ENCODE measurements at regions not wholly inside any gene's neighbourhood (a gene's known extent, or its start where the extent isn't known, plus 50 kb on each side); places are given as distances from the start of the nearest gene placed in this dataset.

DNA sequence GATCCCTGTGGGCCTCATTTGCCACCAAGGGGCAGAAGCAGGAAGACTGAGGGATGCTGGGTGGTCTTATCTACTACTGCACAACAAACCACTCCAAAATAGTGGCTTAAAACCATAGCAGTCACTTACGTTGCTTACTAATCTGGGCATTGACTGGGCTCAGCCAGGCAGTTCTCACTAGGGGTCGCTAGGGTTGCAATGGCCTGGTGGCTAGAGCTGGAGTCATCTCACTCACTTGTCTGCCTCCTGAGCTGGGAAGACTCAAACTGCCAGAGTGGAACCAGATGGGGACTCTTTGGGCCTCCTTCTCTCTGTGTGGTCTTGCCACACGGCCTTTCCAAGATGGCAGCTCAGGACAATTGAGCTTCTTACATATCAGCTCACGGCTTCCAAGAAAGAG is 216.3 kb upstream of the BCOR start:
- no peak for DNase-seq (ENCODE audit: low read depth in 2 of 2)

GRCh38 chrX:40313269-40313668 is 215.5 kb upstream of the BCOR start:
- no peak for DNase-seq (ENCODE audit: low read depth in 2 of 2)

GRCh38 chrX:40310447-40310846 is 212.7 kb upstream of the BCOR start:
- DNase-seq (ENCODE audit: low read depth in 2 of 2): no peak

DNA sequence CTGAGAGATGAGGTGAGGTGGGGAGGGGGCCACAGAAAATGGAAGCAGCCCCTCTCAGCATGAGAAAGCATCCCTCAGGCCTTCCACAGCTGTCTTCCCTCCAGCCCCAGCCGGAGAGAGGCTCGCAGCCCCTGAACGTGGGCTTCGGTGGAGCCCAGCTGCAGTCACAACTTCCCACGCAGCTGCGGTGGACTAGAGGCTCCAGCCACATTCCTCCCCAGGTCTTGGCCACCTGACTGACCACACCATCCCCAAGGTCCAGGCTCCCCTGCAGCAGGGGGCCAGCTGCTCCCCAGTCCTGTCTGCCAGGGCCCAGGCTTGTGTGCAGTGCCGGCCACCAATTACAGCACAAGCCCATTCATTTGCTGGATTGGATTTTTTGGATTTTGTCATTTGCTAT is 212.3 kb upstream of the BCOR start:
- no peak for DNase-seq (ENCODE audit: low read depth in 2 of 2)

DNA sequence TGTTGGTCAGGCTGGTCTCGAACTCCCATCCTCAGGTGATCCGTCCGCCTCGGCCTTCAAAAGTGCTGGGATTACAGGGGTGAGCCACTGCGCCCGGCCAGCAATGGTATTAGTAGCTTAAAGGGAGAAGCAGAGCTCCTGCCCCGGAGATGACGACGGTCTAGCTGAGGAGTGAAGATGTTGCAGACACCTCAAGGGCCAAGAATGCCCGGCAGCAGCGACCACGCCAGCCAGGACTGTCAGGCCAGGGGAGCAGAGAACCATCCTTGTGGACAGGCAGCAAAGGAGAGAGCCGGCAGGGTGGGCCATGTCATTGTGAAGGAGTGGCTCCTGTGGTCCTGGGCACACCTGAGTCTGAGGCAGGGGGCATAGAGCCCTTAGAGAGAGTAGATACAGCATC is 210.1 kb upstream of the BCOR start:
- no peak for DNase-seq (ENCODE audit: low read depth in 2 of 2)

GRCh38 chrX:40304115-40304514 is 206.4 kb upstream of the BCOR start:
- no peak for DNase-seq (ENCODE audit: low read depth in 2 of 2)

DNA sequence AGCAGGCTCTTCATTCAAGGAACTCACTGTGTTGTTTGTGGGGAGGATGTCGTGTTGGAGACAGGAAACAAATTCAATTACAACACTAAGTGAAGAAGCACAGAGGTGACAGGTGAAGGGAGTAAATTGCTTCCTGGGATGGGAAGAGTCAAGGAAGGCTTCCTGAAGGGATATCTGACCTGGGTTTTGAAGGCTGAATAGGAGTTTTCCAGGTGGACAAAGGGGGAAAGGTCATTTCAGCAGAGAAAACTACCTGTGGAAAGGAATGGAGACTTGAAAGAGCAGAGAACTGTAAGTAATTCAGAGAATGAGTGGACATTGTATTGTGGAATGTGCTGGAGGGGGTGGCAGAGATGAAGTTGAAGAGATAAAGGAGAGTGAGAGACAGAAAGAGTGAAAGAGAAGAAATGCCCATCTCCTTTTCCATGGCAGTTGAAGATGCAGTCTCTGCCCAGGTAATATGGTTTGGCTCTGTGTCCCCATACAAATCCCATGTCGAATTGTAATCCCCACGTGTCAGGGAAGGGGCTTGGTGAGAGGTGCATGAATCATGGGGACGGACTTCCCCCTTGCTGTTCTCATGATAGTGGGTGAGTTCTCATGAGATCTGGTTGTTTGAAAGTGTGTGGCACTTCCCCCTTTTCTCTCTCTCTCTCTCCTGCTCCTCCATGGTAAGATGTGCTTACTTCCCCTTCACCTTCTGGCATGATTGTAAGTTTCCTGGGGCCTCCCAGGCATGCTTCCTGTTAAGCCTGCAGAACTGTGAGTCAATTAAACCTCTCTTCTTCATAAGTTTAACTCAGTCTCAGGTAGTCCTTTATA is 205.7 kb upstream of the BCOR start:
- no peak for DNase-seq (ENCODE audit: low read depth in 2 of 2)

GRCh38 chrX:40300286-40300890 is 202.6 kb upstream of the BCOR start:
- DNase-seq (ENCODE audit: low read depth in 2 of 2): peak in 1 of 2 donors; percentile 16

- no peak for DNase-seq (ENCODE audit: low read depth in 2 of 2)
These were observed 201.9 kb upstream of the BCOR start for GRCh38 chrX:40299641-40300046.

DNA sequence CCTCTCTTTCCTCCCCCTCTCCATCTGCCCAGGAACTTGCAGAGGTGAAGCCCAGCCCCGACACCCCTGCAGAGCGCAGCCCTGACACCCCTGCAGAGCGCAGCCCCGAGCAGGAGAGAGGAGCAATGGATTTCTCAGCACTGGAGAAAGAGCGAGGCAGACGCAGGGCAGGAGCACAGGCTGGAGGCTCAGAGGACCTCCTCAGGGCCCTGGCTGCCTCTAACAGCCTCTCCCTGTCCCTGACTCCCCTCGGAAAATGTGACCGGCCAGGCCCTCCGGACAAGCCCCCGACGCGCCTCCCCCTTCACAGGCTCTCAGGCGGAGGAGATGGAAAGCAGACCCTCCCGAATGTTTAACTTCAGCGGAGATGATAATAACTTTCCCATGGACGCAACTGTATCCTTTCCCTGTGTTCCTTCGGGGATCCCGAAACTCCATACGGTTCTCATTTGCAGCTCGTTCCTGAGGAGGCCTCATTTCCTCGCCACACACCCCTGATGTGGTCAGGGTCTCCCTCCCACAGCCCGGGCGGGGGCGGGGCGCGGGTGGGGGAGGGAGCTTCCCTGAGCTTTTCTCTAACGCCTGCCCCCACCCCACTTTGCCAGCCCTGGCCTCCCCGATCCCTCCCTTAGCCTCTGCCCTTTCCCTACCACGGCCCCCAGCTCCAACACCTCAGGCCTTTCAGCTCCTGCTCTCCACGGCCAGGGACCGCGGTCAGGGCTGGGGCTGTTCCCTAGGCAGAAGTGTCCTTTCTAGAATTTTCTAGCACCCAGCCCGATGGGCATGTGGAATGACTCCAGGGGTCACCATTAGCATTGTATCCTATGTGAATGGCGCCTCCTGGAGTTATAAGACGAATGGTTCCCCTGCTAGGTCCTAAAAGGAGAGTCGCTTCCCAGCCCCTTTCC is 201.1 kb upstream of the BCOR start:
- DNase-seq (ENCODE audit: low read depth in 2 of 2): no peak

DNA sequence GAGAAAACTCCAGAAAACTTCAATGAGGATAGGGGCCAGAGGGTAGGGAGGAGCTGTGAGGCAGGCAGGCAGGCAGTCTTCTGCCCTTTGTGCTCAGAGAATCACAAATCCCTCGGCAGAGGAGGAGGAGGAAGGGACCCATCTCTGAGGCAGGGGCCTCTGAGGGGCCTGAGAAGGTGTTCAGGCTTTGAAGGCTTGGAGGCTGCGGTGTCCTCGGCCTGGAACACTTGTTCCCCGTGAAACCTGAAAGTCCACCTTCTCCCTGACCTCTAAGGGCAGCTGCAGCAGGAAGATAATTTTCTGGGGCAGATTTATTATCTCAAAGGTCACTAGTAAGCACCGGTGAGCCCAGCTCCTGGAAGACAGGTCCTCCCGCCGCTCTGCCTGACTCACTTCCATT is 200.3 kb upstream of the BCOR start:
- DNase-seq (ENCODE audit: low read depth in 2 of 2): no peak

- DNase-seq (ENCODE audit: low read depth in 2 of 2): no peak
These were observed 193.8 kb upstream of the BCOR start for GRCh38 chrX:40291553-40291952.

GRCh38 chrX:40290517-40290916 is 192.8 kb upstream of the BCOR start:
- no peak for DNase-seq (ENCODE audit: low read depth in 2 of 2)

DNA sequence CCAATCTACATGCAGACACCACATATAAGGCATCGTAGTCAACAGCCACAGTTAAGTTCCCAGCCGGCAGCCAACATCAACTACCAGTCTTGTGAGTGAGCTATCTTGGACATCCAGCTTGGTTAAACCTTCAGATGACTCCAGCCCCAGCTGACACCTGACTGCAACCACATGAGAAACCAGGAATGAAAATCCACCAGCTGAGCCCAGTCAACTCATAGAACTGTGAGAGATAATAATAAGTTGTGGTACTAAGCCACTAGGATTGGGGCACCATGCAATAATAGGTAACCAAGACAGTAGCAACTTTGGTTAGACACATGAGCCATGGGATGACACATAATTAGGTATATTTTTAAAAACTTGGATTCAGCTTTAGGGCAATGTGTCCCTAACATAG is 188.1 kb upstream of the BCOR start:
- DNase-seq (ENCODE audit: low read depth in 2 of 2): no peak

GRCh38 chrX:40284852-40285251 is 187.1 kb upstream of the BCOR start:
- DNase-seq (ENCODE audit: low read depth in 2 of 2): no peak

DNA sequence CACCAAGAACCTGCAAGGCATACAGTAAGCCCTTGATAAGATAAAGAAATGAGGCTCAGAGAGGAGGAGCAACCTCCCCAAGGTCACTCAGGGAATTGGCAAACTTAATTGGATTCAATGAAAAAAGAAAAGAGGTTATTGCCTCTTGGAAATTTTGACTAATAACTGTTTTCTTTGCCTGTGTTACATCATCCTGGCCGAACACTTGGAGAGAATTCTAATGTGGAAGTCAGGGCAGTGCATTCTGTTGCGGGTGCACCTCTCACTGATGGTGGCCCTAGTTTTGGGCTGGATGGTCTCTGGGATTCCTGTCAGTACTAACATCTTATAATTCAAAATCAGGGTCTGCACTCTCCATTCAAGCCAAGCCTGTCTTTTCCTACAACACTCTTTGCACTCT is 186.2 kb upstream of the BCOR start:
- DNase-seq (ENCODE audit: low read depth in 2 of 2): no peak

- no peak for DNase-seq (ENCODE audit: low read depth in 2 of 2)
These were observed 185.3 kb upstream of the BCOR start for GRCh38 chrX:40282946-40283660.

GRCh38 chrX:40282348-40282747 is 184.6 kb upstream of the BCOR start:
- DNase-seq (ENCODE audit: low read depth in 2 of 2): no peak

DNA sequence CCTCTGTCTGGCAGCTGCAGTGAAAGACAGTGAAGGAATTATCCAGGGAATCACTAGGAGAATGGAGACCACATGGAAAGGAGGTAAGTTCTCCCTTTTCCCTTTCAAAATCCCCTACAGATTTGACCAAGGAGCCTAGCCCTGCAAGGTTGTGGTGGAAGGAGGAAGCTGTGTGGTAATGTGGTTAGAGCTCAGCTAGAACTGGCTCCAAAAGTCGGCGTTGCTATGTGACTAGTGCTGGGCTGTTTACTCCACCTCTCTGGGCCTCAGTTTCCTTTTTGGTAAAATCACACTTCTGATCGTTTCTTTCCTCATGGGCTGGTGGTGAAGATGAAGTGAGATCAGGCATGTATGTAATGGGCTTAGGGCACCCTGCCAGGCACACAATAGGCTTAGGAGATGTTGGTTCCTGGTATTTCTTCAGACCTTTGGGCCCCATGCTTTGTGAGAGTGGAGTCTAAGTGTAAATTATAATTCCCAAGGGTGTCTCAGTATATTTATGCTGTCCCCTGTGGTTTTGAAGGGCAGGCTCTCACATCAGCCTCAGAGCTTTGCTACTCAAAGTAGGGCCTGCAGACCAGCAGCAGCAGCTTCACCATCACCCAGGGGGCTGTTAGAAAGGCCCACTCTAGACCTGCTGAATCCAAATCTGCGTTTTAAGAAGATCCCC is 183.7 kb upstream of the BCOR start:
- DNase-seq (ENCODE audit: low read depth in 2 of 2): no peak

- DNase-seq (ENCODE audit: low read depth in 2 of 2): no peak
These were observed 182.0 kb upstream of the BCOR start for GRCh38 chrX:40279762-40280161.

GRCh38 chrX:40279091-40279430 is 181.3 kb upstream of the BCOR start:
- DNase-seq (ENCODE audit: low read depth in 2 of 2): no peak
